ENCODE measurements at regions not wholly inside any gene's neighbourhood (a gene's known extent, or its start where the extent isn't known, plus 50 kb on each side); places are given as distances from the start of the nearest gene placed in this dataset.

- H3K4me3 ChIP-seq (ENCODE audit: low read depth, low read length): no peak overlapping the region
- no peak for TF ChIP-seq CTCF (IDR thresholded peaks at IDR 0.05; ENCODE audit: insufficient read depth, low read depth, low read length)
- peak; percentile 42 for DNase-seq (ENCODE audit: low read depth)
Measured at GRCh38 chr7:15837306-15837950, 150.9 kb upstream of the MEOX2 start.

GRCh38 chr7:15836651-15837050 is 150.2 kb upstream of the MEOX2 start:
- no peak for DNase-seq (ENCODE audit: low read depth)
- TF ChIP-seq CTCF (IDR thresholded peaks at IDR 0.05; ENCODE audit: insufficient read depth, low read depth, low read length): no peak
- no peak overlapping the region for H3K4me3 ChIP-seq (ENCODE audit: low read depth, low read length)

GRCh38 chr7:15836041-15836440 is 149.6 kb upstream of the MEOX2 start:
- no peak for DNase-seq (ENCODE audit: low read depth)

GRCh38 chr7:15834446-15834845 is 148.0 kb upstream of the MEOX2 start:
- TF ChIP-seq CTCF (IDR thresholded peaks at IDR 0.05; ENCODE audit: insufficient read depth, low read depth, low read length): no peak
- no peak for DNase-seq (ENCODE audit: low read depth)
- no peak overlapping the region for H3K4me3 ChIP-seq (ENCODE audit: low read depth, low read length)

More at GRCh38 chr7:15836041-15836440, 149.6 kb upstream of the MEOX2 start:
- TF ChIP-seq CTCF (IDR thresholded peaks at IDR 0.05; ENCODE audit: insufficient read depth, low read depth, low read length): no peak
- no peak overlapping the region for H3K4me3 ChIP-seq (ENCODE audit: low read depth, low read length)

- H3K4me3 ChIP-seq (ENCODE audit: low read depth, low read length): no peak overlapping the region
- peak; percentile 32 for DNase-seq (ENCODE audit: low read depth)
- TF ChIP-seq CTCF (IDR thresholded peaks at IDR 0.05; ENCODE audit: insufficient read depth, low read depth, low read length): no peak
Measured at GRCh38 chr7:15832996-15833395, 146.5 kb upstream of the MEOX2 start.

GRCh38 chr7:15831606-15832005 is 145.1 kb upstream of the MEOX2 start:
- no peak for DNase-seq (ENCODE audit: low read depth)
- no peak for TF ChIP-seq CTCF (IDR thresholded peaks at IDR 0.05; ENCODE audit: insufficient read depth, low read depth, low read length)
- no peak overlapping the region for H3K4me3 ChIP-seq (ENCODE audit: low read depth, low read length)

GRCh38 chr7:15829691-15830090 is 143.2 kb upstream of the MEOX2 start:
- H3K4me3 ChIP-seq (ENCODE audit: low read depth, low read length): no peak overlapping the region

More at GRCh38 chr7:15829691-15830090, 143.2 kb upstream of the MEOX2 start:
- no peak for TF ChIP-seq CTCF (IDR thresholded peaks at IDR 0.05; ENCODE audit: insufficient read depth, low read depth, low read length)
- no peak for DNase-seq (ENCODE audit: low read depth)

Data from fibroblast of villous mesenchyme (primary cell).